Ovary (tissue), 7 donors: ENCODE measurements at regions not wholly inside any gene's neighbourhood (a gene's known extent, or its start where the extent isn't known, plus 50 kb on each side); places are given as distances from the start of the nearest gene placed in this dataset.
A peak's percentile ranks its signal among the peaks of the same experiment; 100 is the strongest.

Experiments used
- DNase-seq, 5 donors: peaks; one replicate each; pipeline ENCODE4 v3.0.0-alpha.2; 2019 to 2020
- H3K27ac ChIP-seq, 2 donors: fragments of 200-600 bp; one replicate each; pipeline versions ENCODE4 v1.5.1 to v1.8.0; 2019 to 2022
- H3K27me3 ChIP-seq: fragments of 200-600 bp; one replicate; pipeline ENCODE4 v1.8.0; 2022
- H3K36me3 ChIP-seq: fragments of 200-600 bp; sonication (generic); one replicate; pipeline ENCODE4 v1.5.1; 2019
- H3K4me1 ChIP-seq: one replicate; pipeline ENCODE4 v1.8.1; 2013; ENCODE audit warnings: mild to moderate bottlenecking, moderate library complexity; ENCODE audit not compliant: insufficient read depth
- H3K4me3 ChIP-seq: fragments of 200-600 bp; sonication (generic); one replicate; pipeline ENCODE4 v1.5.1; 2017
- H3K9me3 ChIP-seq, 2 donors: fragments of 200-600 bp in 1 of 2; sonication (generic) in 1 of 2; one replicate each; pipeline versions ENCODE4 v1.5.1 to v1.8.1; 2013 to 2019; ENCODE audit warnings: mild to moderate bottlenecking in 1 of 2, moderate library complexity in 1 of 2
- CTCF ChIP-seq, 3 donors: fragments of 450-650 bp in 2 of 3; fragments of 200-600 bp in 1 of 3; IDR thresholded peaks; one replicate each; pipeline versions ENCODE4 v1.5.1 to v1.8.0; 2016 to 2022; ENCODE audit warnings: antibody characterized with exemption in 3 of 3, mild to moderate bottlenecking in 1 of 3
- EP300 ChIP-seq: sonication (generic); formaldehyde crosslinking; IDR thresholded peaks from one replicate; pipeline ENCODE4 v1.6.1; 2017; ENCODE audit warnings: antibody characterized with exemption
- POLR2A ChIP-seq: fragments of 450-650 bp; IDR thresholded peaks from one replicate; pipeline ENCODE4 v1.6.1; 2017; ENCODE audit warnings: antibody characterized with exemption, mild to moderate bottlenecking, moderate library complexity
- WGBS, 3 donors: extraction: QIAGEN DNeasy Blood & Tissue Kit in 1 of 3; methylation state at CpG; one replicate each; pipeline versions ENCODE4 v1.1.5 to v1.1.7; 2013 to 2017; 5-methylcytosine and 5-hydroxymethylcytosine counted together
- intact Hi-C, 4 donors: fragments of 100-400 bp; cut with DNase I; formaldehyde crosslinking; loops; one replicate each; pipeline versions ENCODE4 v1.11.0 to v1.15.1; 2022 to 2023
- donor health status: DM: no; HTN: no; CAD: no; lungs with moderate emphysema.
- donor health status: DM: no; HTN: no; CAD: no.
- donor health status: Bipolar disorder and iron deficiency.
- donor health status: DM: no; HTN: no; CAD: no.
- donor health status: DM: yes; HTN: yes; CAD: no.

- Histone ChIP-seq H3K27ac (peak overlapping the region; percentile 58 to 65), H3K4me3 (no peak overlapping the region), H3K9me3 (no peaks in the 10 kb centered on the region), H3K36me3 (no peaks in the 10 kb centered on the region), H3K27me3 (no peaks in the 10 kb centered on the region), H3K4me1 (peaks cover 38% of the 10 kb centered on the region)
- TF ChIP-seq CTCF (IDR thresholded peaks at IDR 0.05) (no peak), POLR2A (no peak), EP300 (no peak)
- 24 to 30% (median 25%) methylated on average over 10 of the region's 10 CpGs for WGBS, 3 donors
- DNase-seq: no peak
- intact Hi-C loops: no loop called here
Observed at GRCh38 chr7:130995252-130996081, 261.5 kb upstream of the KLF14 start.

GRCh38 chr7:130996205-130996832 lies 262.3 kb upstream of the KLF14 start:
- no peaks in the 10 kb centered on the region for H3K9me3 ChIP-seq
- no peaks in the 10 kb centered on the region for H3K27me3 ChIP-seq
- no peaks in the 10 kb centered on the region for H3K36me3 ChIP-seq
- H3K4me3 ChIP-seq: no peak overlapping the region
- no peak for TF ChIP-seq EP300
- TF ChIP-seq POLR2A: no peak
- TF ChIP-seq CTCF (IDR thresholded peaks at IDR 0.05): no peak
- DNase-seq: no peak
- 12 to 16% (median 12%) methylated on average over 5 of the region's 5 CpGs for WGBS, 3 donors
- intact Hi-C loops: no loop called here
- H3K4me1 ChIP-seq: peaks cover 34% of the 10 kb centered on the region
- H3K27ac ChIP-seq: peak overlapping the region; percentile 1 to 65

GRCh38 chr7:130996833-130997231 lies 262.8 kb upstream of the KLF14 start:
- H3K4me3 ChIP-seq: no peak overlapping the region
- intact Hi-C loops: no loop called here
- H3K27me3 ChIP-seq: no peaks in the 10 kb centered on the region
- peaks cover 33% of the 10 kb centered on the region for H3K4me1 ChIP-seq
- peak overlapping the region; percentile 1 to 65 for H3K27ac ChIP-seq
- no peak for TF ChIP-seq EP300
- TF ChIP-seq CTCF (IDR thresholded peaks at IDR 0.05): no peak
- TF ChIP-seq POLR2A: no peak
- no peaks in the 10 kb centered on the region for H3K36me3 ChIP-seq
- H3K9me3 ChIP-seq: peaks cover 0 to under 1% of the 10 kb centered on the region in 2 donors
- WGBS, 3 donors: 8 to 16% (median 10%) methylated on average over 6 of the region's 6 CpGs
- DNase-seq: no peak

GRCh38 chr7:130998993-130999602 lies 265.1 kb upstream of the KLF14 start:
- H3K9me3 ChIP-seq: peaks cover 0 to 8% of the 10 kb centered on the region in 2 donors
- no peak for DNase-seq
- no peaks in the 10 kb centered on the region for H3K27me3 ChIP-seq
- peaks cover 29% of the 10 kb centered on the region for H3K4me1 ChIP-seq
- intact Hi-C loops: no loop called here
- no peak for TF ChIP-seq POLR2A
- no peak for TF ChIP-seq CTCF (IDR thresholded peaks at IDR 0.05)
- no peak for TF ChIP-seq EP300
- peak overlapping the region in 1 of 2 donors; percentile 76 for H3K27ac ChIP-seq
- H3K36me3 ChIP-seq: no peaks in the 10 kb centered on the region
- no peak overlapping the region for H3K4me3 ChIP-seq
- 77 to 85% (median 79%) methylated on average over 3 of the region's 3 CpGs for WGBS, 3 donors
